Stomach (tissue), 8 donors: ENCODE measurements at regions not wholly inside any gene's neighbourhood (a gene's known extent, or its start where the extent isn't known, plus 50 kb on each side); places are given as distances from the start of the nearest gene placed in this dataset.
"Not testable (repeated sequence)": the region's sequence is repeated elsewhere in the genome, so short reads cannot be mapped to it uniquely, and the experiment has no call there.

Source experiments
- DNase-seq, 2 donors: peaks; one replicate each; pipeline versions ENCODE4 v3.0.0 to v3.0.0-alpha.2; 2013 to 2019
- H3K27ac ChIP-seq, 5 donors: fragments of 200-600 bp in 4 of 5; sonication (generic) in 4 of 5; one replicate each; pipeline ENCODE4 v1.5.1; 2013 to 2019; ENCODE audit warnings: mild to moderate bottlenecking in 1 of 5, moderate library complexity in 1 of 5
- H3K27me3 ChIP-seq, 3 donors: fragments of 200-600 bp; sonication (generic); one replicate each; pipeline ENCODE4 v1.5.1; 2017 to 2019; ENCODE audit warnings: mixed run types in 1 of 3
- H3K36me3 ChIP-seq, 4 donors: fragments of 200-600 bp; sonication (generic); 1 replicate in 3 of 4; 2 replicates in 1 of 4; pipeline ENCODE4 v1.5.1; 2016 to 2019
- H3K4me1 ChIP-seq, 4 donors: fragments of 200-600 bp; sonication (generic); one replicate each; pipeline ENCODE4 v1.5.1; 2016 to 2019
- H3K4me3 ChIP-seq, 4 donors: fragments of 200-600 bp; sonication (generic) in 3 of 4; one replicate each; pipeline ENCODE4 v1.5.1; 2016 to 2019; ENCODE audit warnings: mild to moderate bottlenecking in 1 of 4
- H3K9me3 ChIP-seq, 4 donors: fragments of 200-600 bp; sonication (generic); one replicate each; pipeline ENCODE4 v1.5.1; 2016 to 2019
- EP300 ChIP-seq: sonication (generic); formaldehyde crosslinking; IDR thresholded peaks from one replicate; pipeline ENCODE4 v1.6.1; 2017; ENCODE audit warnings: antibody characterized with exemption
- POLR2A ChIP-seq, 4 donors: fragments of 450-650 bp; IDR thresholded peaks; one replicate each; pipeline ENCODE4 v1.6.1; 2016; ENCODE audit warnings: antibody characterized with exemption in 4 of 4, control low read depth in 2 of 4, mild to moderate bottlenecking in 1 of 4, moderate library complexity in 1 of 4
- POLR2AphosphoS5 ChIP-seq, 3 donors: sonication (generic); formaldehyde crosslinking; IDR thresholded peaks; one replicate each; pipeline ENCODE4 v1.6.1; 2016; ENCODE audit warnings: antibody characterized with exemption in 3 of 3
- whole genome bisulfite sequencing, 5 donors: extraction: QIAGEN DNeasy Blood & Tissue Kit in 3 of 5; methylation state at CpG; one replicate each; pipeline versions ENCODE4 v1.1.5 to v1.1.7; 2013 to 2018; 5-methylcytosine and 5-hydroxymethylcytosine counted together
- intact Hi-C: fragments of 100-400 bp; cut with DNase I; formaldehyde crosslinking; loops from one replicate; pipeline ENCODE4 v1.15.1; 2023; ENCODE audit warnings: low total_unique reads
- TF ChIP-seq, protein P1 (sequence below), 7 experiments: fragments of 450-650 bp in 4 of 7; fragments of 200-600 bp in 3 of 7; sonication (generic) in 3 of 7; IDR thresholded peaks; one replicate each; pipeline ENCODE4 v1.5.1; 2016 to 2019; ENCODE audit warnings: antibody characterized with exemption in 7 of 7, control low read depth in 2 of 7, mild to moderate bottlenecking in 1 of 7
- donor health status: healthy with polysubstance abuse.
- donor health status: Bipolar disorder and iron deficiency.
- donor health status: healthy.

- DNase-seq: no peak
- 68 to 77% (median 70%) methylated on average over 5 of the region's 5 CpGs for WGBS, 5 donors
- Histone ChIP-seq H3K36me3 (no peaks in the 10 kb centered on the region), H3K4me1 (peaks cover 0 to 5% (median 0%) of the 10 kb centered on the region in 4 donors), H3K27ac (no peak overlapping the region), H3K9me3 (peaks cover 0 to 6% (median 0%) of the 10 kb centered on the region in 4 donors), H3K4me3 (no peak overlapping the region), H3K27me3 (no peaks in the 10 kb centered on the region)
- TF ChIP-seq, protein P1, sequence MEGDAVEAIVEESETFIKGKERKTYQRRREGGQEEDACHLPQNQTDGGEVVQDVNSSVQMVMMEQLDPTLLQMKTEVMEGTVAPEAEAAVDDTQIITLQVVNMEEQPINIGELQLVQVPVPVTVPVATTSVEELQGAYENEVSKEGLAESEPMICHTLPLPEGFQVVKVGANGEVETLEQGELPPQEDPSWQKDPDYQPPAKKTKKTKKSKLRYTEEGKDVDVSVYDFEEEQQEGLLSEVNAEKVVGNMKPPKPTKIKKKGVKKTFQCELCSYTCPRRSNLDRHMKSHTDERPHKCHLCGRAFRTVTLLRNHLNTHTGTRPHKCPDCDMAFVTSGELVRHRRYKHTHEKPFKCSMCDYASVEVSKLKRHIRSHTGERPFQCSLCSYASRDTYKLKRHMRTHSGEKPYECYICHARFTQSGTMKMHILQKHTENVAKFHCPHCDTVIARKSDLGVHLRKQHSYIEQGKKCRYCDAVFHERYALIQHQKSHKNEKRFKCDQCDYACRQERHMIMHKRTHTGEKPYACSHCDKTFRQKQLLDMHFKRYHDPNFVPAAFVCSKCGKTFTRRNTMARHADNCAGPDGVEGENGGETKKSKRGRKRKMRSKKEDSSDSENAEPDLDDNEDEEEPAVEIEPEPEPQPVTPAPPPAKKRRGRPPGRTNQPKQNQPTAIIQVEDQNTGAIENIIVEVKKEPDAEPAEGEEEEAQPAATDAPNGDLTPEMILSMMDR (IDR thresholded peaks at IDR 0.05): no peak
- TF ChIP-seq EP300: no peak
- TF ChIP-seq POLR2AphosphoS5 (IDR thresholded peaks at IDR 0.05): no peak
- no peak for TF ChIP-seq POLR2A (IDR thresholded peaks at IDR 0.05)
- intact Hi-C loops: no loop called here
These were observed 191.9 kb downstream of the MC4R start for GRCh38 chr18:60180671-60181070.

DNA sequence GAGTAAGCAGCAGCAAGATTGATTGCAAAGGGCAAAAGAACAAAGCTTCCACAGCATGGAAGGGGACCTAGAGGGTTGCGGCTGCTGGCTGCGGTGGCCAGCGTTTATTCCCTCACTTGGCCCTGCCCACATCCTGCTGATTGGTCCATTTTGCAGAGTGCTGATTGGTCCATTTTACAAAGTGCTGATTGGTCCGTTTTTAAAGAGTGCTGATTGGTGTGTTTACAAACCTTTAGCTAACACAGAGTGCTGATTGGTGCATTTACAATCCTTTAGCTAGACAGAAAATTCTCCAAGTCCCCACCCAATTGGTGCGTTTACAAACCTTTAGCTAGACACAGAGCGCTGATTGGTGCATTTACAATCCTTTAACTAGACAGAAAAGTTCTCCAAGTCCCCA lies 194.4 kb downstream of the MC4R start:
- 83 to 92% (median 87%) methylated on average over 6 of the region's 6 CpGs for WGBS, 5 donors
- H3K27ac ChIP-seq, H3K9me3 ChIP-seq, H3K4me1 ChIP-seq, H3K27me3 ChIP-seq, intact Hi-C loops, H3K4me3 ChIP-seq, H3K36me3 ChIP-seq, DNase-seq: not testable (repeated sequence)

GRCh38 chr18:60176259-60176658 lies 196.3 kb downstream of the MC4R start:
- DNase-seq: no peak
- H3K4me3 ChIP-seq: no peak overlapping the region
- H3K27me3 ChIP-seq: no peaks in the 10 kb centered on the region
- 7 to 47% (median 17%) methylated on average over 1 of the region's 1 CpG for WGBS, 5 donors
- intact Hi-C loops: no loop called here
- H3K4me1 ChIP-seq: no peaks in the 10 kb centered on the region
- TF ChIP-seq POLR2AphosphoS5 (IDR thresholded peaks at IDR 0.05) (no peak), EP300 (no peak), POLR2A (IDR thresholded peaks at IDR 0.05) (no peak)
- TF ChIP-seq, protein P1 (IDR thresholded peaks at IDR 0.05): no peak
- H3K9me3 ChIP-seq: peaks cover 0 to 6% (median 0%) of the 10 kb centered on the region in 4 donors
- H3K27ac ChIP-seq: no peak overlapping the region
- no peaks in the 10 kb centered on the region for H3K36me3 ChIP-seq

GRCh38 chr18:60174832-60175231 lies 197.7 kb downstream of the MC4R start:
- Histone ChIP-seq H3K27me3 (no peaks in the 10 kb centered on the region), H3K4me3 (no peak overlapping the region), H3K27ac (no peak overlapping the region), H3K9me3 (peaks cover 0 to 6% (median 0%) of the 10 kb centered on the region in 4 donors), H3K36me3 (no peaks in the 10 kb centered on the region), H3K4me1 (no peaks in the 10 kb centered on the region)
- DNase-seq: no peak
- TF ChIP-seq, protein P1 (IDR thresholded peaks at IDR 0.05): no peak
- TF ChIP-seq POLR2AphosphoS5 (IDR thresholded peaks at IDR 0.05) (no peak), EP300 (no peak), POLR2A (IDR thresholded peaks at IDR 0.05) (no peak)
- WGBS, 5 donors: 43 to 94% (median 68%) methylated on average over 2 of the region's 2 CpGs
- intact Hi-C loops: no loop called here

DNA sequence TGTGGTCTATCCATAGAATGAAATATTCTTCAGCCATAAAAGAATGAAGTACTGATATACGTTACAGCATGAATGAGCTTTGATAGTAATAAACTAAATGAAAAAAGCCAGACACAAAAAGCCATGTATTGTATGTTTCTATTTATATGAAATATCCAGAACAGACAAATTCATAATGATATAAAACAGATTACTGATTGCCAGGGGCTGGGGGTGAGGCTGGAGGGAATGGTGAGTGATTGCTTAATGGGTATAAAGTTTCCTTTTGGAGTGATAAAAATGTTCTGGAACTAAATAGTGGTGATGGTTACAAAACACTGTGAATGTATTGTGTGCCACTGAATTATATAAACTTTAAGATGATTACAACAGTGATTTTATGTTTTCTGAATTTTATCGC lies 200.5 kb downstream of the MC4R start:
- no peak for DNase-seq
- WGBS, 5 donors: 78 to 93% (median 88%) methylated on average over 2 of the region's 2 CpGs
- H3K4me1 ChIP-seq: no peaks in the 10 kb centered on the region
- TF ChIP-seq POLR2A (IDR thresholded peaks at IDR 0.05) (no peak), EP300 (no peak), POLR2AphosphoS5 (IDR thresholded peaks at IDR 0.05) (no peak)
- TF ChIP-seq, protein P1 (IDR thresholded peaks at IDR 0.05): no peak
- no peak overlapping the region for H3K27ac ChIP-seq
- H3K27me3 ChIP-seq: no peaks in the 10 kb centered on the region
- no peaks in the 10 kb centered on the region for H3K36me3 ChIP-seq
- no peaks in the 10 kb centered on the region for H3K9me3 ChIP-seq
- H3K4me3 ChIP-seq: no peak overlapping the region
- intact Hi-C loops: no loop called here
